SK-N-MC (cell line): ENCODE measurements at regions not wholly inside any gene's neighbourhood (a gene's known extent, or its start where the extent isn't known, plus 50 kb on each side); places are given as distances from the start of the nearest gene placed in this dataset.

Experiments
- EZH2 ChIP-seq: fragments of 200-600 bp; sonication (generic); IDR thresholded peaks from one replicate; pipeline ENCODE4 v1.6.1; 2017; ENCODE audit warnings: antibody characterized with exemption
- FOXP2 ChIP-seq: optimal IDR thresholded peaks from 2 replicates; pipeline ENCODE3; 2011; ENCODE audit warnings: mild to moderate bottlenecking, moderate library complexity; ENCODE audit not compliant: insufficient read depth; ENCODE audit errors: extremely low read length, control extremely low read depth
- POLR2AphosphoS5 ChIP-seq: IDR thresholded peaks from 2 replicates; pipeline ENCODE4 v1.6.1; 2012; ENCODE audit warnings: mild to moderate bottlenecking, low read depth, low read length, borderline replicate concordance

- TF ChIP-seq POLR2AphosphoS5 (no peak), EZH2 (no peak), FOXP2 (no peak)
These were observed 308.9 kb downstream of the ZEB2 start for GRCh38 chr2:144211065-144211464.
